HG02938 (cell line): ENCODE measurements at regions not wholly inside any gene's neighbourhood (a gene's known extent, or its start where the extent isn't known, plus 50 kb on each side); places are given as distances from the start of the nearest gene placed in this dataset.
"Not testable (repeated sequence)": the region's sequence is repeated elsewhere in the genome, so short reads cannot be mapped to it uniquely, and the experiment has no call there.

Experiments
- ATAC-seq: cut with Tn5 transposase; IDR thresholded peaks from one replicate; pipeline ENCODE4 v1.9.1; 2021; ENCODE audit warnings: mild to moderate bottlenecking, moderate library complexity; ENCODE audit not compliant: unreplicated experiment

DNA sequence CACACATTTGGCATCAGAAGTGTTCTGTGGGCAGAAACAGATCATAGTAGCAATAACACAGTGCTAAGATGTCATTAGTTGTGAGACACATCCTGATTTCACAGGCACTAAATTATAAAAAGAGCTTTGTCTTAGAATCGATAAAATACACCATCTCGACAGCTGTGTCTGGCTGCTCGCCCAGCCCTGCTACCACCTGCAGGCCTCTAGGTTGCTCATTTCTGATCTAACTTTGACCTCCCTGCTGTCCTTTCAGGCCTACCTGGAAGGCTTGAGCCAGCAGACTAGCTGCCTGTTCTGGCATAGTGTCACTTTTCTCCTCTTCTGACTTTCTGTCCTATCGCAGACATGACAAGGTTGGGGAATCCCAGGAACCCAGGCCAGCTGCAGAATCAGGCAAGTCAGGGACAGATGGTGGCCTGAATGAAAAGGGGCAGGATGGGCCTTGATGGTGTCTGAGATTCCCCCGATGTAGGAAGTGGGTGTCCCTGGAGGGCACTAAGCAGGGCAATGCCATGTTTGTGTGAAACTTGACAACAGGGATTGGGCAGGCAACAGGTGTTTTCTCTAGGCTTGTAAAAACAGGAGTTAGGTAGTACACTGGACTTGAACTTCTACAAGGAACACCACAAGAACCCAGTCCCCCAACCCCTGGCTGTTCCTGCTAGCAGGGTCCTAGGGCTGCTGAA is 66.6 kb upstream of the RHOU start:
- no peak for ATAC-seq

DNA sequence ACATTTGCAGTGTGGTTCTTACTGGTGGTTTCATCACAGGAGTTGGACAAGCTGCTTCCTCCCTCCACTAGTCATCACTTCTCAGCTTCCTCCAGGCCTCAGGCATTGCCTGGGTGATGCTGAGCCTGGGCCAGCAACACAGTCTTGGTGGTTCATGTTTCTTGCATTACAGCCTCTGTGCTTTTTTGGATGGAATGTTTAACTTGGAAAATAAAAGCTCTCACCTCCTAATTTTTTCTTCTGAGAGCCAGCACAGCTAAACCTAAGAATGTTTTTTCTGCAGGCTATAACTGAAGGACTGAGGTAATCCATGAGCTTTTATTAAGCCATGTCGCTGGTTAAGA is 66.1 kb upstream of the RHOU start:
- no peak for ATAC-seq

DNA sequence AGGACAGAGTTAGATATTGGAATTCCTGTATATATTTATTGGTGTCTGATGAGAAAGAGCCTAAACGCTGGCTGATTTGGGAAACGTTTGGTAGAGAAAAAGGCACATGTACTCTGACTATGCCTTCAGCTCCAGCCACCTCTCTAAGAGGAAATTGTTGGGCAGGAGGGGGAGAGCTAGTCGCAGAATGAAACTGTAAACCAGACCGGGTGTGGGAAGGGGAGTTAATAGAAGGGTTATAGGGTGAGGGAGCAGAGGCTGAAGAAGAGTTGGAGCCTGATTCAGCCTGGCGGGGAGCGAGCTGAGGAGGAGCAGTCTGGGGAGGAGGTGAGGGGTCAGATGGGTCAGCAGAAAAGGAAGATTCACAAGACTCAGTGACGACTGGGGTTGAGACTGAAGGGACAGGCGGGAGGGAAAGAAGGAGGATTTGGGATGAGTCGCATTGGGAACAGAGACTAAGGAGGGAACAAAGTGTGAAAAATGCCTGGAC is 54.2 kb upstream of the RHOU start:
- not testable (repeated sequence) for ATAC-seq

DNA sequence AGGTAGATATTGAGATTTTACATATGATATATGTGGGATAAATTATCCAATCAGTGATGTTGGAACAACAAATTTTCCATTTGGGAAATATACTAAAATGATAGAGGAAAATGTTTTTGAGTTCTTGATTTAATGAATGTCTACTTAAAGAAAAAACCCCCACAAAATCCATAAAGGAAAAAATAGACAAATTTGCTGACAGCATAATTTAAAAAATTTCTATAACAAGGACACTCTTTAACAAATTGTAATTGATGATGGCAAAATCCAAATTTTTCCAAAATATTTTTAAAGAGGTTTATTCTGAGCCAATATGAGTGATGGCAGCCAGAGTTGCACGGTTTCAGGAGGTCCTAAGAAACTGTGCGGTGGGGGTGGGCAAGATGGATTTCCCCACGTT is 51.9 kb upstream of the RHOU start:
- no peak for ATAC-seq

DNA sequence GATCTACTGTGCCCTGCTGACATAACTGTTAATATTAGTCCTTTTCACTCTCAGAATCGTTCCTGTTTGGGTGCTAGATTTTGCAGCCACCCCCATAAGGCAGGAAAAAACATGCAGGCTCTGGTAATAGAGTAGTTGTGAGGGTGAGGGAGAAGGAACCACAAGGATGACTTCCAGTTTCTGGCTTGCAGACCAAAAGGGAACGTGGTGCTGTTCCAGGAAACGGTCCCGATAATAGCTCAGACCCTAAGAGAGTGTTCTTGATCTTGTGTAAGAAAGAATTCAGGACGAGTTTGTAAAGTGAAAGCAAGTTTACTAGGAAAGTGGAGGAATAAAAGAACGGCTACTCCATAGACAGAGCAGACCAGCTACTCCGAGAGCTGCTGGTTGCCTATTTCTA is 50.7 kb upstream of the RHOU start:
- no peak for ATAC-seq

- ATAC-seq: no peak
Measured at GRCh38 chr1:228685081-228685660, 50.1 kb upstream of the RHOU start.
